HG02642 (cell line): ENCODE measurements at regions not wholly inside any gene's neighbourhood (a gene's known extent, or its start where the extent isn't known, plus 50 kb on each side); places are given as distances from the start of the nearest gene placed in this dataset.
"Not testable (repeated sequence)": the region's sequence is repeated elsewhere in the genome, so short reads cannot be mapped to it uniquely, and the experiment has no call there.

ENCODE experiments used
- ATAC-seq: cut with Tn5 transposase; IDR thresholded peaks from one replicate; pipeline ENCODE4 v1.9.1; 2021; ENCODE audit warnings: mild to moderate bottlenecking; ENCODE audit not compliant: unreplicated experiment, poor library complexity

DNA sequence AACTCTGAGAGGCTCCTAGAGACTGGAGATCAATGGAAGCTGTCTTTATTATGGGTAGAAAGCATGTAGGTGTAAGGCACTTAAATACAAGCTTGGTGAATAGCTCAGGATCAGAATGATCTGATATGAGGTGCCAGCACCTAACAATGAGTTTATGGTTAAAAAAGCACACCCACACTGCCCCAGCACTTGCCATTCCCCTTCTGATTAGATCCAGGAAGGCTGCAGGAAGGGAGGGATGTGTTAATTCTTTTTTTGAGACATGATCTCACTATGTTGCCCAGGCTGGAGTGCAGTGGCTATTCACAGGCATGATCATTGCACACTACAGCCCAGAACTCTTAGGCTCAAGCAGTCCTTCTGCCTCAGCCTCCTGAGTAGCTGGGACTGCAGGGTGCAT, 71.8 kb upstream of the IVNS1ABP start:
- ATAC-seq, result no peak

DNA sequence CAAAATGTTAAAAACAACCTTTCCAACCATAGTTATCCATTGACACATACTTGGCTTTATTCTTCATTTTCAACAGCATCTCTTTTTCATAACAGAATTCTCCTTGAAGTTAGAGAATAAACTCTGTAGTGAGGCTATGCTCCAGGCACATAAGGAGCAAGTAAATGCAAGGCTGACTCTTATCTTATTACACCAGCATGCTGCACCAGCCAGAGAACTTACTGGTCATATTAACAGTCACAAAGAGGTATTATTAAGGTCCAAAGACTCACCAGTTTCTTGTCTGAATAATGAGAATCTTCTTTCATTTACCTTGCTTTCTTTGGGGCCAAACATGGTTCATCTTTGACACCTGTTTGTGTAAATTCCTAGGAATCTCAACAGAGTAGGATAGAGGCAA, 71.3 kb upstream of the IVNS1ABP start:
- ATAC-seq, result no peak

DNA sequence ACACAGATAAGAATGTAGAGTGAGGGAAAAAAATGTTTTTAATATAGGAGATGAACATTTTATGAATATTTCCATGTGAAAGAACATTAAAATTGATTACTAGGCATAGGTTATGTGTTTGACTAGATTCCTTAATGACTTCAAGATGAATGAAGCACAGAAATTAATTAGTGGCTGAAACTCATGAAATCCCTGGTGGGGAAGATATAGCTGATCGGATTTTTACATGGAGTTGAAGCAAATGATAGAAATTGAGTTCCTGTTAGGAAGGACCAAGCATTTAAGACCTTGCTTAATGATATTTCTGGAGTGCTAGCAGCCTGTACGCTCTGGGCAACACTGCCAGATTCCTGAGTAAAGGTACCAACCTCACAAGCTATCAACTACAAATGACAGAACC, 68.9 kb upstream of the IVNS1ABP start:
- ATAC-seq, result no peak

DNA sequence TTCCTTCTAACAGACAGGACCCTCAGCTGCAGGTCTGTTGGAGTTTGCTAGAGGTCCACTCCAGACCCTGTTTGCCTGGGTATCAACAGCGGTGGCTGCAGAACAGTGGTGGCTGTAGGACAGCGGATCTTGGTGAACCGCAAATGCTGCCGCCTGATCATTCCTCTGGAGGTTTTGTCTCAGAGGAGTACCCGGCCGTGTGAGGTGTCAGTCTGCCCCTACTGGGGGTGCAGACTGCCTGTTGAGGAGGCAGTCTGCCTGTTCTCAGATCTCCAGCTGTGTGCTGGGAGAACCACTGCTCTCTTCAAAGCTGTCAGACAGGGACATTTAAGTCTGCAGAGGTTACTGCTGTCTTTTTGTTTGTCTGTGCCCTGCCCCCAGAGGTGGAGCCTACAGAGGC, 66.8 kb upstream of the IVNS1ABP start:
- not testable (repeated sequence) for ATAC-seq

DNA sequence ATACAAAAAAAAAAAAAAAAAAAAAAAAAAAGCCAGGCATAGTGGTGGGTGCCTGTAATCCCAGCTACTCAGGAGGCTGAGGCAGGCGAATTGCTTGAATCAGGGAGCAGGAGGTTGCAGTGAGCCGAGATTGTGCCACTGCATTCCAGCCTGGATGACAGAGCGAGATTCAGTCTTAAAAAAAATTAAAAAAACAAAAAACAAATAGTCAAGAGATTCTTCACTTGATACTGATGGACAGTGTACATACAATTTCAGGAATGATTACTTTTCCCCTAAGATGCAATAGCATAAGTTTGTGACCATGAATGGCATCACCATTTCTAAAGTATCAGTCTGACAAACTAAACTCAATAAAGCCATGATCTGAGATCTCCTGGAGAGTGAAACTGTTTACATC, 60.8 kb upstream of the IVNS1ABP start:
- ATAC-seq, result no peak

DNA sequence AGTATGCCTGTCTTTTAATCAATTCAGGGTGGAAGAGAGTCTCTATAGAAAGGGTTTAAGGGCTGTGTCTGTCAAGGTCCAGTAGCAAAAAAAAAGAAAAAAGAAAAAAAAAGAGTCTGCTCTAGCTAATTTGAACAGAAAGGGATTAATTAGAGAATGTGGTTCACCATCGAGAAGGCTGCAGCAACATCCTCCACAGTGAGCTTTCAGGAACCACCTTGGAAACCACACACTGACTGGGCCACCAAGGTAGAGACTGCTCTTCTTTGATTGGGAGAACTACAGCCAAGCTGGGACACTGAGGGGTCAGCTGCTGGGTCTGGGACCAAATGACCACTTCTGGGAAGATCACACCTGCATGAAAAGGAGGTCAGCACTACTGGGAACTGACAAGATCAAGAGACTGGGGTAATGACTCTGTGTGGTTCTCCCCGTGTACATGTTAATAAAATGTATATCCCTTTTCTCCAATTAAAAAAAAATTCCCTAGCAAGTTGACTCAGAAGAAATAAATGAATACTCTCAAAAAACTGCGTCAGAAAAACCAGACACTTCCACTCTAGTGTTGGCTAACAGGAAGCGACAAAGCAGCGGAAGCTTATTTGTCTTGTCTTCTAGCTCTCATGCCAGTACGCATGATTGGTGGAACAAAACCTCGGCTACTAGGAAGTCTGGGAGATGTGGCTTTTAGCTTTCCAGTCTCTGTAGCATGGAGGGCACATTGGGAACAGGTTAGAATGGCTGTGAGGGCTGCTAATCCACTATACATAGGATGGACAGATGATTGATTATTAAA, 60.0 kb upstream of the IVNS1ABP start:
- no peak for ATAC-seq

DNA sequence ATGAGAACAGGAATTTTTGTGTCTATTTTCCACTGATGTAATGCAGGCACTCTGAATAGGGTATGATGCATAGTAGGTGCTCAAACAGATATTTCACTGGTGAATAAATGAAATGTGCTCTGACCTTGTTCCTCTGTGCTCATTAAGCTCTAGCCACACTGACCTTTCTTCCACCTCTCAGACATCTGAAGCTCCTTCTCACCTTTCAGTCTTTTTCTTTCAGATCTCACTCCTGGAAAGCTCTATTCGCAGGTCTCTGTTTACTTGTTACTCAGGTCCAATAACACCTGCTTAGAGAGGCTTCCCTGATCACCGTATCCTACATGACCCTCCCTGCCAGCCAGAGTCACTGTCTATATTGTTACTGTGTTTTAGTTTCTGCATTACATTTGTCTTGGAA, 59.2 kb upstream of the IVNS1ABP start:
- no peak for ATAC-seq

DNA sequence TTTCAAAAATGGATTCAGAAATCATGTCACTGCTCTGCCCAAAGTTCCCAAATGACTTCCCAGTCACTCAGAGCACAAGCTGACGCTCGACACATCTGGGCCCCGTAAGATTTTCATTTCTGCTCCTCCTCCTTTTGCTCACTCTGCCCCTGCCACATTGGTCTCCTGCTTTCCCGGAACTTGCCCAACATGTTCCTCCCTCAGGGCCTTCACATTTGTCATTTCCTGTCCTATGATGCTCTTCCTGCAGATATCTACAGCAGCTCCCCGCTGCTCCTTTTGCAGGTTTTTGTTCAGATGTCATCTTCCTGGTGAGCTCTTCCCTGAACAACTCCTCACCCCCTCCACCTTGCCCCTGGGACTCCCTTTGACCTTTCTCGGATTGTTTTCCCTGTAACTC, 58.5 kb upstream of the IVNS1ABP start:
- no peak for ATAC-seq

DNA sequence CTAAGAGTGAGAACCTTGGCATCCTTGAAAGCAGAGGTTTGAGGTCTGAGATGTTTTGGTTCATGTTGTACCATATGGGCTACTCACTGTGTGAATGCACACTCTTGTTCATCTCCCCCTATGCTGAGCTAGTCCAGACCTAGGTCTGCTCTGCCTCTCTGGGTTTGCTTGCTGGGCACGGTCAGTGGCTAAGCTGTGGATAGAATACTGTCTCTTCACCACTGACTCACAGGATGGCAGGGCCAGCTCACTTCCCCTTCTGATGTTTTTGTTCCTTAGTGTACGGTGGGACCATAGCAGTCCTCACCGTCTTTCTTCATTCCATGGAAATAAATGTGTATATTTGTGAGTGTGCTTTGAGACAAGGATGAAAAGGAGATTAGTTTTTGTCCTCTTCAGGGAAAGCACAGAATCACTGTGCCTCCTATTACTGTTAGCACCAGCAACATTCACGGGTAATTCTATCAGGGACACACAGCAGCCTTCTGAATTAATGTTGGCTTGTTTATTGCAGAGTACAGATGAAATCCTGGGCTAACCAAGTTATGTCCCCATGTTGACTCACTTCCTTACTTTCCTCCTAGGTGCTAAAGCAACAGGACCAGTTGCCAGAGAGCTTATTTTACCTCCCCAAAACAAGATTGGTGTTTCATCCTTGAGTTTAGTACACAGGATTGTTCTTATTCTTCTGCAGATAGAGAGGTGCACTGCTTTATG, 56.9 kb upstream of the IVNS1ABP start:
- ATAC-seq, result no peak

DNA sequence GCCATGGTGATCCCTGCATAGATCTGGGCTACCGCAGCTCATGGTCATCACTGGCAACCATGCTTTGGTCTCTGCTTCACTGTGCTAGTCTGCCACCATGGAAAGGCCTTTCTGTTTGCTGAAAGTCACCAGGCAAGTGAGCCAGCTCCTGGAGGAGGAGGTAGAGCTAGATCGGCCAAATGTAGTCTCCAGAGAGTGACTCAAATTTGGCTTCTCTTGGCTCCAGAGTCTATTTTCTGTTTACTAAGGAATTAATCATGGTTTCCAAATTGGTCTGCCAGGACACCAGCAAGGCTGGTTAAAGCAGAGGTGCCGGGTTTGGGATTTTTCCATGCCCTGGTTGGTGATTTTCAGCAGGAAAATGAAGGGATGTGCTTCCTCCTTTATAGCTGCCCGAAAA, 52.7 kb upstream of the IVNS1ABP start:
- no peak for ATAC-seq

DNA sequence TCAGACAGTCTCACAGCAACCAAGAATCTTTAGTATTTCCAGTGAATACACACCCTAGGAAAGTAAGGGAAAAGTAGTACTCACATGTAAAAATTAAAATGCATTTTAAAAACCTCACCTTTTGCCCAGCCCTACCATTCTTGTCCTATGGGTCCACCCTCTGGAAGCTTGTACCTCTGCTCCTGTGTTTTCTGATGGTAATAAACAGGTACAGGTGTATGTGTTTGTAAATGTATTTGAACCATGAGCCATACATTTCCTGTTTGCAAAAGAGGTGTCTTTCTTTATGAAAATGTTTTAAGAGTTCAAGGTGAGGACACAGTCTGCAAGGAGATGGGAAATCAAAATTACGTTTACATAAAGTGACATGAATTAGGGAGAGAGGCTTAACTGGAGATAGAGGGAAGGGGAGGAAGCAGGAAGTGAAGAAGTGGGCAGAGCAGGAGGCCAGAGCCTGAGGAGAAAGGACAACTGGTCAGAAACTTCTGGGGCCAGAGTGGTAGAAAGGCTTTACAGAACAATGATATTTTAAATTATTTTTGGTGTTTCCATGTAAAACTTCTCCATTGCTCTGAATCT, 52.0 kb upstream of the IVNS1ABP start:
- ATAC-seq, result no peak

DNA sequence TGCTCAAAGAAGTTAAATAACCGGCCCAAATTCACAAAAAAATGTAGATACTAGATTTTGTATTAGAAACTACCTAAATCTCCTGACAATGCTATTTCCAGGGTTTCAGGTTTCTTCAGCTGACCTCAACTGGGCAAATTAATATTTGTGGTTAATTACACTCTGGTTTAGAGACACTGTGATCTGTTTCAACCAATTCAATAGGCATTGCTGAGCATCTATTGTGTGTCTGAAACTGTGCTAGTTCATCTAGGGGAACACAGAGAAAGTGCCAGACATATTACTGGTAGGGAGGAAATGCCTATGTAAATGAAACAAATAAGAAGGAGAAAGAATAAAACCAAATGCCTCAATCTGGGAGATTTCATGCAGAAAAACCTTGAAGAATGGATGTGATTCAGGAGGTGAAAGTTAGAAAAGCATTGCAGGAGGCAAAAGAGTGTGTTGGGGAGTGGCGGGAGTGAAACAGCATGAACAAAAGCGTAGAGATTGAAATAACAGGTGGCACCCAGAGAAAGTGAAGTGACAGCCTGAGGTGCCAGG, 51.3 kb upstream of the IVNS1ABP start:
- ATAC-seq, result no peak

DNA sequence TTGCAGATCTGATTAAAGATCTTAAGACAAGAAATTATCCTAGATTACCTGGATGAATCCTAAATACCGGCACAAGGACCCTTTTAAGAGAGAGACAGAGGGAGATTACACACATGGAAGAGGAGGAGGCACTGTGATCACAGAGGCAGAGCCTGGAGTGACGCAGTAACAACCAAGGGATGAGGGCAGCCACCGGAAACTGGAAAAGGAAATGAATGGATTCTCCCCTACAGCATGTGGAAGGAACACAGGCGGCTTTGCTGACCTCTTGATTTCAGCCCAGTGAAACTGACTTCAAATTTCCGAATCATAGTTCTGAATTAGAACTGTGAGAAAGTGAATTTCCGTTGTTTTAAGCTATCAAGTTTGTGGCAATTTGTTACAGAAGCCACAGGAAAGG, 50.2 kb upstream of the IVNS1ABP start:
- ATAC-seq, result no peak
